SK-N-SH (cell line): ENCODE measurements at regions not wholly inside any gene's neighbourhood (a gene's known extent, or its start where the extent isn't known, plus 50 kb on each side); places are given as distances from the start of the nearest gene placed in this dataset.

ENCODE experiments used
- FOXJ3 ChIP-seq: sonication (generic); formaldehyde crosslinking; IDR thresholded peaks from 2 replicates; pipeline ENCODE4 v1.5.1; 2020; ENCODE audit warnings: mild to moderate bottlenecking, missing genetic modification reagents
- JUND ChIP-seq: IDR thresholded peaks from 2 replicates; pipeline ENCODE4 v1.4.0; 2012
- POLR2AphosphoS5 ChIP-seq: IDR thresholded peaks from 2 replicates; pipeline ENCODE4 v1.6.1; 2012; ENCODE audit warnings: low read depth, low read length
- RCOR1 ChIP-seq: fragments of 150-350 bp; IDR thresholded peaks from 2 replicates; pipeline ENCODE4 v1.6.1; 2017; ENCODE audit warnings: antibody characterized with exemption, low read length
- TCF12 ChIP-seq: IDR thresholded peaks from 2 replicates; pipeline ENCODE4 v1.4.0; 2012
- USF1 ChIP-seq: IDR thresholded peaks from 2 replicates; pipeline ENCODE4 v1.4.0; 2012; ENCODE audit warnings: low read depth, borderline replicate concordance
- YY1 ChIP-seq: IDR thresholded peaks from 2 replicates; pipeline ENCODE4 v1.4.0; 2012; ENCODE audit warnings: low read depth, mild to moderate bottlenecking
- TF ChIP-seq, protein P1 (sequence below): IDR thresholded peaks from 2 replicates; pipeline ENCODE4 v1.4.0; 2012; ENCODE audit warnings: low read depth, borderline replicate concordance
- TF ChIP-seq, protein P2 (sequence below): fragments of 200-600 bp; sonication (generic); IDR thresholded peaks from 2 replicates; pipeline ENCODE4 v1.6.1; 2017; ENCODE audit warnings: antibody characterized with exemption, mild to moderate bottlenecking, moderate library complexity
- TF ChIP-seq, protein P3 (sequence below): IDR thresholded peaks from 2 replicates; pipeline ENCODE4 v1.4.0; 2012; ENCODE audit warnings: low read depth

- TF ChIP-seq YY1 (no peak), POLR2AphosphoS5 (no peak), USF1 (no peak), RCOR1 (no peak), JUND (no peak), TCF12 (no peak), FOXJ3 (CRISPR knock-in tag) (no peak)
- TF ChIP-seq, protein P1, sequence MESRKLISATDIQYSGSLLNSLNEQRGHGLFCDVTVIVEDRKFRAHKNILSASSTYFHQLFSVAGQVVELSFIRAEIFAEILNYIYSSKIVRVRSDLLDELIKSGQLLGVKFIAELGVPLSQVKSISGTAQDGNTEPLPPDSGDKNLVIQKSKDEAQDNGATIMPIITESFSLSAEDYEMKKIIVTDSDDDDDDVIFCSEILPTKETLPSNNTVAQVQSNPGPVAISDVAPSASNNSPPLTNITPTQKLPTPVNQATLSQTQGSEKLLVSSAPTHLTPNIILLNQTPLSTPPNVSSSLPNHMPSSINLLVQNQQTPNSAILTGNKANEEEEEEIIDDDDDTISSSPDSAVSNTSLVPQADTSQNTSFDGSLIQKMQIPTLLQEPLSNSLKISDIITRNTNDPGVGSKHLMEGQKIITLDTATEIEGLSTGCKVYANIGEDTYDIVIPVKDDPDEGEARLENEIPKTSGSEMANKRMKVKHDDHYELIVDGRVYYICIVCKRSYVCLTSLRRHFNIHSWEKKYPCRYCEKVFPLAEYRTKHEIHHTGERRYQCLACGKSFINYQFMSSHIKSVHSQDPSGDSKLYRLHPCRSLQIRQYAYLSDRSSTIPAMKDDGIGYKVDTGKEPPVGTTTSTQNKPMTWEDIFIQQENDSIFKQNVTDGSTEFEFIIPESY = no peak
- TF ChIP-seq, protein P2, sequence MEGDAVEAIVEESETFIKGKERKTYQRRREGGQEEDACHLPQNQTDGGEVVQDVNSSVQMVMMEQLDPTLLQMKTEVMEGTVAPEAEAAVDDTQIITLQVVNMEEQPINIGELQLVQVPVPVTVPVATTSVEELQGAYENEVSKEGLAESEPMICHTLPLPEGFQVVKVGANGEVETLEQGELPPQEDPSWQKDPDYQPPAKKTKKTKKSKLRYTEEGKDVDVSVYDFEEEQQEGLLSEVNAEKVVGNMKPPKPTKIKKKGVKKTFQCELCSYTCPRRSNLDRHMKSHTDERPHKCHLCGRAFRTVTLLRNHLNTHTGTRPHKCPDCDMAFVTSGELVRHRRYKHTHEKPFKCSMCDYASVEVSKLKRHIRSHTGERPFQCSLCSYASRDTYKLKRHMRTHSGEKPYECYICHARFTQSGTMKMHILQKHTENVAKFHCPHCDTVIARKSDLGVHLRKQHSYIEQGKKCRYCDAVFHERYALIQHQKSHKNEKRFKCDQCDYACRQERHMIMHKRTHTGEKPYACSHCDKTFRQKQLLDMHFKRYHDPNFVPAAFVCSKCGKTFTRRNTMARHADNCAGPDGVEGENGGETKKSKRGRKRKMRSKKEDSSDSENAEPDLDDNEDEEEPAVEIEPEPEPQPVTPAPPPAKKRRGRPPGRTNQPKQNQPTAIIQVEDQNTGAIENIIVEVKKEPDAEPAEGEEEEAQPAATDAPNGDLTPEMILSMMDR = no peak
- TF ChIP-seq, protein P3, sequence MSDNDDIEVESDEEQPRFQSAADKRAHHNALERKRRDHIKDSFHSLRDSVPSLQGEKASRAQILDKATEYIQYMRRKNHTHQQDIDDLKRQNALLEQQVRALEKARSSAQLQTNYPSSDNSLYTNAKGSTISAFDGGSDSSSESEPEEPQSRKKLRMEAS = no peak
Observed at GRCh38 chr10:109735776-109736175, 187.5 kb downstream of the XPNPEP1 start.
